KMS-11 (cell line): ENCODE measurements at regions not wholly inside any gene's neighbourhood (a gene's known extent, or its start where the extent isn't known, plus 50 kb on each side); places are given as distances from the start of the nearest gene placed in this dataset.

Source experiments
- H2AFZ ChIP-seq: fragments of 200-600 bp; sonication (generic); 2 replicates; pipeline ENCODE4 v1.6.1; 2016; ENCODE audit warnings: antibody characterized with exemption, mixed run types, low read depth
- H3K27ac ChIP-seq: fragments of 200-600 bp; sonication (generic); 2 replicates; pipeline ENCODE4 v1.6.1; 2016; ENCODE audit warnings: mild to moderate bottlenecking, mixed run types
- H3K27me3 ChIP-seq: fragments of 200-600 bp; sonication (generic); 2 replicates; pipeline ENCODE4 v1.6.1; 2017; ENCODE audit warnings: mild to moderate bottlenecking, low read depth, mixed run types, moderate library complexity; ENCODE audit not compliant: insufficient read depth
- H3K36me3 ChIP-seq: fragments of 200-600 bp; sonication (generic); 2 replicates; pipeline ENCODE4 v1.6.1; 2017; ENCODE audit warnings: mild to moderate bottlenecking, mixed run types; ENCODE audit not compliant: insufficient read depth
- H3K4me1 ChIP-seq: fragments of 200-600 bp; sonication (generic); 2 replicates; pipeline ENCODE4 v1.6.1; 2016; ENCODE audit warnings: mild to moderate bottlenecking, low read depth, mixed run types; ENCODE audit not compliant: poor library complexity, severe bottlenecking
- H3K4me2 ChIP-seq: fragments of 200-600 bp; sonication (generic); 2 replicates; pipeline ENCODE4 v1.7.0; 2016; ENCODE audit warnings: mild to moderate bottlenecking, mixed run types
- H3K4me3 ChIP-seq: fragments of 200-600 bp; sonication (generic); IDR thresholded peaks from 2 replicates; pipeline ENCODE4 v1.6.1; 2017; ENCODE audit warnings: low read depth, low read length, mixed read lengths; ENCODE audit not compliant: insufficient read depth
- H3K79me2 ChIP-seq: fragments of 200-600 bp; sonication (generic); 2 replicates; pipeline ENCODE4 v1.6.1; 2016; ENCODE audit warnings: low read depth, mixed run types; ENCODE audit not compliant: insufficient read depth
- H3K9ac ChIP-seq: fragments of 200-600 bp; sonication (generic); 2 replicates; pipeline ENCODE4 v1.6.1; 2016; ENCODE audit warnings: mild to moderate bottlenecking, mixed run types
- H4K20me1 ChIP-seq: fragments of 200-600 bp; sonication (generic); 2 replicates; pipeline ENCODE4 v1.6.1; 2016; ENCODE audit warnings: mild to moderate bottlenecking, mixed run types; ENCODE audit not compliant: insufficient read depth
- CTCF ChIP-seq: fragments of 200-600 bp; sonication (generic); conservative IDR thresholded peaks from 2 replicates; pipeline ENCODE4 v1.6.1; 2017; ENCODE audit warnings: low read depth, mild to moderate bottlenecking, antibody characterized with exemption, low read length, moderate library complexity, mixed read lengths

GRCh38 chr3:20503394-20504082, 317.5 kb upstream of the SGO1 start:
- Histone ChIP-seq H3K9ac (no peak overlapping the region), H2AFZ (no peak overlapping the region), H3K4me2 (peak overlapping the region; percentile 20; the same call in 1 of the 2 replicates), H3K36me3 (no peaks in the 10 kb centered on the region), H4K20me1 (no peaks in the 10 kb centered on the region), H3K4me3 (no peak overlapping the region), H3K27me3 (no peaks in the 10 kb centered on the region), H3K79me2 (no peaks in the 10 kb centered on the region), H3K27ac (no peak overlapping the region), H3K4me1 (peaks cover 16% of the 10 kb centered on the region)
- no peak for TF ChIP-seq CTCF

GRCh38 chr3:20490996-20491395, 305.0 kb upstream of the SGO1 start:
- Histone ChIP-seq H3K27ac (no peak overlapping the region), H3K4me3 (no peak overlapping the region), H3K9ac (no peak overlapping the region), H3K27me3 (no peaks in the 10 kb centered on the region), H3K4me2 (no peak overlapping the region), H2AFZ (no peak overlapping the region), H3K36me3 (no peaks in the 10 kb centered on the region), H4K20me1 (no peaks in the 10 kb centered on the region), H3K4me1 (no peaks in the 10 kb centered on the region), H3K79me2 (no peaks in the 10 kb centered on the region)
- TF ChIP-seq CTCF = no peak

- no peaks in the 10 kb centered on the region for H3K79me2 ChIP-seq
- H3K27ac ChIP-seq = no peak overlapping the region
- no peak for TF ChIP-seq CTCF
- no peak overlapping the region for H3K4me3 ChIP-seq
- H3K9ac ChIP-seq = no peak overlapping the region
- H2AFZ ChIP-seq = no peak overlapping the region
- H3K27me3 ChIP-seq = no peaks in the 10 kb centered on the region
- no peaks in the 10 kb centered on the region for H3K36me3 ChIP-seq
- H4K20me1 ChIP-seq = no peaks in the 10 kb centered on the region
- no peak overlapping the region for H3K4me2 ChIP-seq
- H3K4me1 ChIP-seq = no peaks in the 10 kb centered on the region
Measured at GRCh38 chr3:20488151-20488550, 302.1 kb upstream of the SGO1 start.

- no peak for TF ChIP-seq CTCF
- Histone ChIP-seq H3K27me3 (no peaks in the 10 kb centered on the region), H3K36me3 (no peaks in the 10 kb centered on the region), H3K4me1 (no peaks in the 10 kb centered on the region), H2AFZ (no peak overlapping the region), H4K20me1 (no peaks in the 10 kb centered on the region), H3K27ac (no peak overlapping the region), H3K9ac (no peak overlapping the region), H3K4me2 (no peak overlapping the region), H3K79me2 (no peaks in the 10 kb centered on the region), H3K4me3 (no peak overlapping the region)
Measured at GRCh38 chr3:20484126-20484525, 298.1 kb upstream of the SGO1 start.
